Activated CD4-positive, CD25-positive, alpha-beta regulatory T cell treated with anti-CD3 and anti-CD28 coated beads, Interleukin-2, amount 50 U/mL, for 24 hours (primary cell): ENCODE measurements at regions not wholly inside any gene's neighbourhood (a gene's known extent, or its start where the extent isn't known, plus 50 kb on each side); places are given as distances from the start of the nearest gene placed in this dataset.

Source experiments
- ATAC-seq, 2 donors: fragments of 150-1000 bp; cut with Tn5 transposase; one replicate each; pipeline ENCODE4 v1.10.0; 2021; ENCODE audit warnings: mild to moderate bottlenecking in 1 of 2, moderate library complexity in 1 of 2

GRCh38 chr1:238063454-238063853 lies 172.7 kb upstream of the ZP4 start:
- no peak for ATAC-seq

DNA sequence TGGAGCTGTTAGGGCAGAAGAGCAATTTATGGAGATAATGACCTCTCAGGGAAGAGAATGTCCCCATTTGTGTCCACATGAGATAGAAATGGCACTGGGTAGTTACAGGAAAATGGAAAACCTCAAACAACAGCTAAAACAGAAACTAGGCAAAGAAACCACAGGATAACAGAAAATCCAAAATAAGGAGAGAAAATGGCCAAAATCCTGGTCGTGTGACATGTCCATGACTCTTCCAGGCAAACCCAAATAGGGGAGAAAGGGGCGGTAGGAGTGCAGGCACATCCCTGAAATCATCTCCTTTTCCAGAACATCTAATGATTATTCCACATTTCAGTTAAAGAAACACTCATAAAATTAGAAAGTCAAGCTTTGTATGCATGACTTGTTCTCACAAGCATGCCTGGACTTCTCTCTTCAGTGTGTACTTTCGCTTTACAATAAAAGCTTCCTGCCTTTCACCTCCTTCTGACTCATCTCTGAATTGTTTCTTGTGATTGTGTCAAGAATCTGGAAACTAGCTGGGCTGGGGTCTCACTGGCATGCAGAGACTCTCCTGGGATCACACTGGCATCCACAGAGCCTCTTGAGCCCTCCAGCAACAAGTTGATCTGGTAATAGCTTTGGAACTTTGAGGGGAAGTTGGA lies 171.4 kb upstream of the ZP4 start:
- no peak for ATAC-seq

DNA sequence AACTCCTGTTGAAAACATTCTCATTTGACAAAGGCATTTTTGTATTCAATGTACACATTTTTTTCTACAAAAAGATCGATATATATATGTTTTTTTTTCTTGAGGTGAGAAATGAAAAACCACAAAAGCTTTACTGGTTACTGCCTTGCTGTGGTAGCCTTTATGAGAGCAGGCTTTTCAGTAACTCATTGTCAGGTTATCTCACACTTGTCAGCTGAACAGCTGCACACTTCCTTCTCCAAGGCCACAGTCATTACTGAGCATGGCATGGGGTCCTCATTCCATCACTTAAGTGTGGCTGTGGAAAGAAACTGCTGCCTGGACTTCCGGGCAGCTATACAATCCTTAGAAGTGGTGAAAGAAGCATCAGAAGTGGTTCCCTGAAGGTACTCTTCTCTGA lies 169.3 kb upstream of the ZP4 start:
- no peak for ATAC-seq

- ATAC-seq = no peak
Measured at GRCh38 chr1:238052496-238053266, 162.0 kb upstream of the ZP4 start.

- no peak for ATAC-seq
Measured at GRCh38 chr1:238029126-238029525, 138.4 kb upstream of the ZP4 start.

DNA sequence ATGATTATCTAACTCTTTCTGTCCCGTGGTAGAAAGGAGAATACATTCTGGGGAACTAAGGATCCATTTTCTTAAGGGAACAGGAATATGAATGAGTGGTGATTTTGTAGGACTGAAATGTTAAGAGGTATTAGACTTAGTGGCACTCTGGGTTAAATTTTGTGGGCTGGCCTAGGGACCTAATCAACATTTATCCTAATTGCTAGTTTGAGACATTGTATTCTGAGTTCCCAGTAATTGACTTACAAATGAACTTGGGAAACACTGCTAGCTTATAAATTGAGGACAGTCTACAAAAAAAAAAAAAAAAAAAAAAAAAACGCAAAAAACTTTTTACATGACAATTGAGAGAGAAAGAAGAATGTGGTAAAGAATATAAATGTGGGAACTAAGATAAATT lies 136.6 kb upstream of the ZP4 start:
- ATAC-seq = no peak

DNA sequence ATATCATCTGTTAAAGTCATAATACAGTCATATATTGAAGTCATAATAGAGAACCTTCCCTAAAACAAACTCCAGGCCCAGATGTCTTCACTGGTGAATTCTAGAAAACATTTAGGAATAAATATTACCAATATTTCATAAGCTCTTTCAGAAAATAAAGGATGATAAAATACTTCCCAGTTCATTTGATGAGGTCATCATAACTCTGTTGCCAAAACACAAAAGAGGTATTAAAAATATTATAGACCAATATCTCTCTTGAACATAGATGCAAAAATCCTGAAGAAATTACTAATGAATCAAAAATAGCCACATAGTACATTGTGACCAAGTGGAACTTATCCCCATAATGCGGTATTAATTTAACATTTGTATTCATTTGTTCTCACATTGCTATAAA lies 132.4 kb upstream of the ZP4 start:
- no peak for ATAC-seq

DNA sequence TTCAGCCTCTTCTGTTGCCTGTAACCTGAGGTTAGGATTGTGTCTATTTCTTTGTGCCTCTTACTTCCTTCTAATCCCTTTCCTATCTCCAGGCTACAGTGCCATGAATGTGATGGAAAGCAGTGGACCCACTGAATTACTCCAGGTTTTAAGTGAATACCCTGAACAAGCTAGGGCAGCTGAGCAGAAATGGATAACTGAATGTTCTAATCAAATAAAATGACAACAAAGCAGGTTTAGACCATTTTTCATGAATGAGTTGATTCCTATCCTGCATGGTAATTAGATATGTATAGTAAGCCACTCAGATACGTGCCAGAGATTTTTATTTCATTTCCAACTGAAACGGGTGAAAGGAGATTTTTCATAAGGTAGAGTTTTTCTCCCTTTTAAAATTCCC lies 127.5 kb upstream of the ZP4 start:
- no peak for ATAC-seq

- ATAC-seq = no peak
Measured at GRCh38 chr1:238006779-238007178, 116.1 kb upstream of the ZP4 start.

DNA sequence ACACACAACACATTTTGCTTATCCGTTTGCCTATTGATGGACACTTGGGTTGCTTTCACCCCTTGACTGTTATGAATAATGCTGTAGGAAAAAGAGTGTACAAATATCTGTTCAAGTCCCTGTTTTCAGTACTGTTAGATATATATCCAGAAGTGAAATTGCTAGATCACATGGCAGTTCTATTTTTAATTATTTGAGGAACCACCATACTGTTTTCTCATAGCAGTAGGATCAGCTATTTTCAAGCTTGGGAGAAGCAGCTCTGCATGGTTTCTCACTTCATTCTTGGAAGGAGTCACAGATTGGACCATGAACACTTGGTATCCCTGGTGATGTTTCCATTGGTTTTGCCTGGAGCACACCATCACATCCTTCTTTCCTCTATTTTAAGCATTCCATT lies 114.4 kb upstream of the ZP4 start:
- ATAC-seq = no peak

GRCh38 chr1:238001818-238002217 lies 111.1 kb upstream of the ZP4 start:
- no peak for ATAC-seq

- ATAC-seq = no peak
Measured at GRCh38 chr1:237999426-238000052, 108.8 kb upstream of the ZP4 start.

DNA sequence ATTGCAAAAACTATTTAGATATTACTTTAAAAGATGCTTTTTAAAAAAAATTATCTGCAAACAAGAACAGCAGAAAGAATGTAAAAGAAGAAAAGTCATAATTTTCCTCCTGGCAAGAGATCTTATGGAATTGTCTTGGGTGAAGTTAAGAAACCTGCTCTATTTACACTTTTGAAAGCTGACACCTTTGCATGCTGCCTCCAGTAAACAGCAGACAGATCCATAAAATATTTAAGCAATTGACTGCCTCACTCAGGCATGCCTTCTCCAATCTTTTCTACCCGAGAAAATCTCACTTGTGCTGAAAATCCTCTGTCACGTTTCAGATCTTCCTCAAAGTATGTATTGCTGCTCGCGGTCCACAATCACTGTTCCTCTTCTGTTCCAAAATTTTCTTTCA lies 107.9 kb upstream of the ZP4 start:
- ATAC-seq = no peak

DNA sequence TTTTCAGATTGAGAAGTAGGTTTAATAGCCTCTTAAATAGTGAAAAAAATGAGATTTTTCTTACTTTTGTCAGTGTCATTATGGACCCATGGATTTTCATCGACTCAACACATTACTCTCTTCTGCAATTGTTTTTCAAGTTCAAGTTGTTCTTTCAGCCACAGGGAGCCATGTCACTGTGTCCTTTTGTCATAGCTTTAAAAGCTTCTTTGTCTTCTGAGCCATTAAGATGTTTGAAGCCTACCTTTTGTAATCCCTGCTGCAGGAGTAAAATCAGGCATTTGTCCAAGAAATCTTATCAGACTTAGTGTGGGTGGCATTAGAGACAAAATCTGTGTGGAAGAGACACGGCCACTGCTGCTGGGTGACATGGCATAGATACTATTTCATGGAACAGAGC lies 92.8 kb upstream of the ZP4 start:
- no peak for ATAC-seq

- ATAC-seq = no peak
Measured at GRCh38 chr1:237981223-237981622, 90.5 kb upstream of the ZP4 start.

GRCh38 chr1:237976331-237976730 lies 85.6 kb upstream of the ZP4 start:
- ATAC-seq = no peak

- ATAC-seq = no peak
Measured at GRCh38 chr1:237975903-237976302, 85.2 kb upstream of the ZP4 start.

DNA sequence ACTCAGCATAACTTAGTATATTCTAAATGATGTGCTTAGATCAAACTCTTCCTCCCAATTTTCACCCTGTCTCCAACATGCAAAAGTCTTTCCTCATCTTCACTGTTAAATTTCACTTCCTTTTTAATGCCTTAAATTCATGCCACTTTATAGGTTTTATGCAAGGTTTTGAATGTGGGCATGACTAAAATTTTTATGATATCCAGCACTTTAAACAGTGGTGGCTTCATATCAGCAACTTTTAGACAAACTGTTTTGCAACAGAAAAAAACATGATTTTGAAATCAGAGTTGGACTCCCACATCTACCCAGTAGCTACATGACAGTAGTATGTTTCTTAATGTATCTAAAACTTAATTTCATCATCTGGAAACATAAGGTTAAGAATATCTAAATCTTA lies 84.7 kb upstream of the ZP4 start:
- no peak for ATAC-seq

GRCh38 chr1:237972186-237972585 lies 81.5 kb upstream of the ZP4 start:
- no peak for ATAC-seq

DNA sequence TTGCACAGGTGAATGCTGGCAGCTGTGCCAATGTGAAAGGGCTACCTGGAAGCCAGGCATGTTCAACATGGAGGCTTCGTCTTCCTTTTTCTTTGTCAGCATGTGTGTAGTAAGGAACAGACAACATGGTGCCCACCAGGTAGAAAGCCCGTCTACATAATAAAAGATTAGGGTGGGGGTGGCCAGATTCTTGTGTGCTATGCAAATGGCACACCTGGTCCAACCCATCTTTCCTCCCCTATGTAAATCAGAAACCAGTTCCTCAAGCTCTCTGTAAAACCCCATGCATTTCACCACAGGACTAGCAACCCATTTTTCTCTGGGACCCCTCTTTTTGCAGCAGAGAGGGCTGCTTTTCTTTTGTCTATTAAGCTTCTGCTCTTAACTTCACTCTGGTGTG lies 72.3 kb upstream of the ZP4 start:
- no peak for ATAC-seq

DNA sequence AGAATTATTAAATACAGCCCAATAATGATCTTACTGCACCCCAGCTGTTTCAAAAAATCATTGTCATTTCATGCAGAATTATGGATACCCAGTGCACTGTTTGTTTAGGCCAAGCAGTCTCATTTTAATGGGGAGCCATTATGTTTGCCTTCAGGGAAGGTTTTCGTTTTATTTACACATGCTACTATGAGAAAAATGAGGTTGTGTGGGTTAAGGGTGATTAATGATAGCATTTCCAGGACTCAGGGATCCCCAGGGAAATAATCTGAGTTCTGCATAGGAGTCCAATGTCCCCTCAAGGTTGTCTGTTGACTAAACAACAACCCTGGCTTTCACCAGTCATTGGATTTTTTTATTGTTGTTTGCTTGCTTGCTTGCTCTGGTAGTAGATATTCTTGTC lies 71.0 kb upstream of the ZP4 start:
- no peak for ATAC-seq

DNA sequence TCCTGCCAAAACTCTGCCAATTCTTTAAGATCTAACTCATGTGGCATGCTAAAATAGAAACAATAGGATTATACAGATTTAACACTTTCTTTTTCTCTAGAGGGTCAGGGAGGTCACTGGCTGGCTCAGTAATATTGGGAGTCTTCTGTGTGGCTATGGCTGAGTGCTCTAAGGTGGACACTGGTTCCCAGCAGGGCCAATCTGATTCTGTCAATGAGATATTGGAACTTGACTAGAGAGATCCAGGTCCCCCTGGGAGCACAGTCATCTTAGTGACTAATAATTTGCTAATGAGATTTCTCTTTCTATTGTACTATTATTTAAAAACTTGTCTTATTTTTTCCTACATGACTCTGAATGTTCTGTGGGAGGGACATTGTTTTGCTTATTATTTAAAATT lies 69.1 kb upstream of the ZP4 start:
- ATAC-seq = no peak

DNA sequence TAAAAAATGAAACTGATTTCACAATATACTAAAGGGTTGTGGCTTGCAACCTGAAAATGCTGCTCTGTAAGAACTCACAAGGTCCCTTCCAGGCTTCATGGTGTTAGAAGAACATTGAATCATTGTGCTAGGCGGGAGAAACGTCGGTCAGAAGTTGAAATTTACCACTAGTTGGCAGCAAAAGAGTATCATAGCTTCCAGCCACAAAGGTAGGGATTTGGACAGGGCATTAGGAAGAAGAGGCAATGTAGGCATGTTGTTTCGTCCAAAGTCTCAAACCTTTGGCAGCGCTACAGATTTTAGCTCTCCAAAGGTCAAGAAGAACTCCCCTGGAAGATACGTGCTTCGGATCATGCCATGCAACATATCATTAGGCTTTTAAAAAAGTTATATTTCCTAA lies 62.5 kb upstream of the ZP4 start:
- ATAC-seq = no peak
